ENCODE measurements at regions not wholly inside any gene's neighbourhood (a gene's known extent, or its start where the extent isn't known, plus 50 kb on each side); places are given as distances from the start of the nearest gene placed in this dataset.

DNA sequence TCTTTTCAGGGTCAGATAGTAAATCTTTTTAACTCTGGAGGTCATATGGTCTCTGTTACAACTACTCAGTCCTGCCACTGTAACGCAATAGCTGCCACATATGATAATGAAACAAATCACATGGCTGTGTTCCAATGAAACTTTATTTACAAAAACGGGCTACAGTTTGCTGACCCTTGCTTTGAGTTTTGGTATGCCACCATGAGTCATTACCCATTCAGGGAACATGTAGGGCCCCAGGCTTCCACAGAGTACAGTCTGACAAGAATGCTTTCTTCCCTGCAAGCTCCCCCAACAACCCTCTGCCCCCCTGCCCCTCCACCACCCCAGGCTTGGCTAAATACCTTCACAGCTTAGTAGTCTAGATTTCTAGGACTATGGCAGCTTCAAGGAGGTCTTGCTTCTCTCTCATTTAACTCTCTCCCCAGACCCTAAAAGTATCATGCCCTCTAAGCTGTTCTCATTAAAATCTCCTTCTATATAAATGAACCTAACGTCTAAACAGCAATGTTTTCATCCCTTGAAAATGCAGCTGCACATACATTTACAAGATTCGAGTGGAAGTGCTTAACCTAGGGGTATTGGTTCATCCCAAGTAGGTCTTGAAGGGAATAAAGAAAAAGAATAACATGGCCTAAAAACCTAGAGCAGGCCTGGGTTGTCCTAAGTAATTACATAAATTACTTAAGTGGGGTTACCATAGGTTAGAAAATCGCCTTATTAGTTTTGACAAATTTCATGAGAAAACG is 117.8 kb upstream of the PRICKLE2 start:
- TF ChIP-seq CTCF (IDR thresholded peaks at IDR 0.05) (no peak), POLR2A (IDR thresholded peaks at IDR 0.05) (no peak)
